C4-2B (cell line): ENCODE measurements at regions not wholly inside any gene's neighbourhood (a gene's known extent, or its start where the extent isn't known, plus 50 kb on each side); places are given as distances from the start of the nearest gene placed in this dataset.

Experiments
- CTCF ChIP-seq: fragments of 450-650 bp; conservative IDR thresholded peaks from 2 replicates; pipeline ENCODE4 v1.5.1; 2017; ENCODE audit warnings: mild to moderate bottlenecking
- ZFX ChIP-seq: fragments of 450-650 bp; IDR thresholded peaks from 2 replicates; pipeline ENCODE4 v1.6.1; 2017

- no peak for TF ChIP-seq CTCF
- TF ChIP-seq ZFX: no peak
These were observed 149.2 kb upstream of the NR3C1 start for GRCh38 chr5:143552680-143553079.
